ENCODE measurements at regions not wholly inside any gene's neighbourhood (a gene's known extent, or its start where the extent isn't known, plus 50 kb on each side); places are given as distances from the start of the nearest gene placed in this dataset.

DNA sequence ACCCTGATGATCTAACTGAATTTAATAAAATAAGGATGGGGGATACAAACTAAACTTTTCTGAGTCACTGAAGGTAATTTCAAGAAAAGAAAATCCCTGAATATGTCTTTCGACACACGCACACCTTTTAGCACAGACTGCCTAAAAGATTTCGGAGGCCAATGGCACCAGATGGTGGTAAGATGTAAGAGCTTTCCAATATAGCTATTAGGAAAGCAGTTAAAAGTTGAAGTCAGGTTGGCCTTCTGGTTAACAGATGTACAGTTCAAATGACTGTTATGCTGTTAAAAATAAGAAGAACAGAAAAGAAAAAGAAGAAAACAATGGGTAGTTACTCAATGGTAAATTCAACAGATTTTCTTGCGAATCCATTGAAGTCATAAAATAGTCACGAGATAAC, 80.7 kb upstream of the KRR1 start:
- Histone ChIP-seq H2AK9ac (replicated peaks; ENCODE audit: low read depth, low read length, poor library complexity) (no peak overlapping the region), H2BK5ac (ENCODE audit: low read depth, low read length, poor library complexity, severe bottlenecking) (no peak overlapping the region), H3K9me1 (ENCODE audit: insufficient read depth, low read length) (no peaks in the 10 kb centered on the region), H2AFZ (replicated peaks; ENCODE audit: low read length, poor library complexity) (no peak overlapping the region), H3K14ac (replicated peaks; ENCODE audit: low read depth, low read length) (no peak overlapping the region), H3K27ac (ENCODE audit: insufficient read depth, low read length) (no peak overlapping the region), H2AK5ac (ENCODE audit: low read depth, low read length) (no peak overlapping the region), H4K91ac (ENCODE audit: insufficient read depth, low read depth, low read length) (no peak overlapping the region), H3K79me1 (ENCODE audit: low read depth in 1 of 2, low read length in 2 of 2) (no peaks in the 10 kb centered on the region), H2BK120ac (ENCODE audit: low read depth, low read length) (no peak overlapping the region), H3K27me3 (ENCODE audit: control insufficient read depth, insufficient read depth, low read length) (no peaks in the 10 kb centered on the region), H3K4me2 (ENCODE audit: low read depth, low read length) (no peak overlapping the region), H3K4me1 (ENCODE audit: control insufficient read depth, insufficient read depth, low read length) (peaks cover 7% of the 10 kb centered on the region; the same call in 1 of the 2 replicates), H3K18ac (ENCODE audit: low read depth, low read length) (no peak overlapping the region), H3K23ac (ENCODE audit: low read depth, low read length) (no peak overlapping the region), H2BK15ac (ENCODE audit: low read depth, low read length) (no peak overlapping the region), H3K9me3 (ENCODE audit: control insufficient read depth, insufficient read depth, low read length) (peaks cover 2% of the 10 kb centered on the region; the same call in 1 of the 2 replicates), H3K4ac (ENCODE audit: low read depth, low read length) (no peak overlapping the region), H4K8ac (ENCODE audit: low read depth in 2 of 2, low read length in 2 of 2) (no peak overlapping the region), H3K36me3 (ENCODE audit: control insufficient read depth, insufficient read depth, low read length) (no peaks in the 10 kb centered on the region), H3K56ac (ENCODE audit: extremely low read depth, insufficient read depth, low read length) (no peak overlapping the region), H4K5ac (ENCODE audit: low read depth, low read length) (no peak overlapping the region), H3K4me3 (ENCODE audit: insufficient read depth, low read depth, low read length) (no peak overlapping the region), H4K20me1 (ENCODE audit: insufficient read depth, low read length) (no peaks in the 10 kb centered on the region), H2BK20ac (ENCODE audit: low read depth, low read length) (no peak overlapping the region), H3K9ac (ENCODE audit: low read depth, low read length) (no peak overlapping the region)
- ChIA-PET CTCF (no interaction called here), POLR2A (ENCODE audit: unreplicated experiment) (no interaction called here)
- 100% methylated on average over 1 of the region's 5 CpGs; no CpG with 5 or more reads in 1 of the 2 experiments for WGBS, 2 experiments (ENCODE audit: extremely low coverage in 2 of 2, insufficient read length in 1 of 2)
- no peak for TF ChIP-seq SMC3 (IDR thresholded peaks at IDR 0.05; ENCODE audit: low read depth, low read length)
- no peak for TF ChIP-seq POLR2A (IDR thresholded peaks at IDR 0.05; ENCODE audit: low read depth, low read length)
- TF ChIP-seq, protein P1, sequence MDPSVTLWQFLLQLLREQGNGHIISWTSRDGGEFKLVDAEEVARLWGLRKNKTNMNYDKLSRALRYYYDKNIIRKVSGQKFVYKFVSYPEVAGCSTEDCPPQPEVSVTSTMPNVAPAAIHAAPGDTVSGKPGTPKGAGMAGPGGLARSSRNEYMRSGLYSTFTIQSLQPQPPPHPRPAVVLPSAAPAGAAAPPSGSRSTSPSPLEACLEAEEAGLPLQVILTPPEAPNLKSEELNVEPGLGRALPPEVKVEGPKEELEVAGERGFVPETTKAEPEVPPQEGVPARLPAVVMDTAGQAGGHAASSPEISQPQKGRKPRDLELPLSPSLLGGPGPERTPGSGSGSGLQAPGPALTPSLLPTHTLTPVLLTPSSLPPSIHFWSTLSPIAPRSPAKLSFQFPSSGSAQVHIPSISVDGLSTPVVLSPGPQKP (IDR thresholded peaks at IDR 0.05; ENCODE audit: borderline replicate concordance, low read depth, low read length), result no peak
- TF ChIP-seq CEBPB (IDR thresholded peaks at IDR 0.05; ENCODE audit: low read depth, low read length), result no peak
- no peak for TF ChIP-seq MAZ (IDR thresholded peaks at IDR 0.05; ENCODE audit: borderline replicate concordance, low read depth, low read length)
- no peak for TF ChIP-seq NFE2L2 (IDR thresholded peaks at IDR 0.05; ENCODE audit: low read depth, low read length)
- TF ChIP-seq, protein P2, sequence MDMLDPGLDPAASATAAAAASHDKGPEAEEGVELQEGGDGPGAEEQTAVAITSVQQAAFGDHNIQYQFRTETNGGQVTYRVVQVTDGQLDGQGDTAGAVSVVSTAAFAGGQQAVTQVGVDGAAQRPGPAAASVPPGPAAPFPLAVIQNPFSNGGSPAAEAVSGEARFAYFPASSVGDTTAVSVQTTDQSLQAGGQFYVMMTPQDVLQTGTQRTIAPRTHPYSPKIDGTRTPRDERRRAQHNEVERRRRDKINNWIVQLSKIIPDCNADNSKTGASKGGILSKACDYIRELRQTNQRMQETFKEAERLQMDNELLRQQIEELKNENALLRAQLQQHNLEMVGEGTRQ (IDR thresholded peaks at IDR 0.05; ENCODE audit: low read depth, low read length), result no peak
- no peak for TF ChIP-seq BHLHE40 (IDR thresholded peaks at IDR 0.05; ENCODE audit: low read depth, low read length)
- TF ChIP-seq, protein P3, sequence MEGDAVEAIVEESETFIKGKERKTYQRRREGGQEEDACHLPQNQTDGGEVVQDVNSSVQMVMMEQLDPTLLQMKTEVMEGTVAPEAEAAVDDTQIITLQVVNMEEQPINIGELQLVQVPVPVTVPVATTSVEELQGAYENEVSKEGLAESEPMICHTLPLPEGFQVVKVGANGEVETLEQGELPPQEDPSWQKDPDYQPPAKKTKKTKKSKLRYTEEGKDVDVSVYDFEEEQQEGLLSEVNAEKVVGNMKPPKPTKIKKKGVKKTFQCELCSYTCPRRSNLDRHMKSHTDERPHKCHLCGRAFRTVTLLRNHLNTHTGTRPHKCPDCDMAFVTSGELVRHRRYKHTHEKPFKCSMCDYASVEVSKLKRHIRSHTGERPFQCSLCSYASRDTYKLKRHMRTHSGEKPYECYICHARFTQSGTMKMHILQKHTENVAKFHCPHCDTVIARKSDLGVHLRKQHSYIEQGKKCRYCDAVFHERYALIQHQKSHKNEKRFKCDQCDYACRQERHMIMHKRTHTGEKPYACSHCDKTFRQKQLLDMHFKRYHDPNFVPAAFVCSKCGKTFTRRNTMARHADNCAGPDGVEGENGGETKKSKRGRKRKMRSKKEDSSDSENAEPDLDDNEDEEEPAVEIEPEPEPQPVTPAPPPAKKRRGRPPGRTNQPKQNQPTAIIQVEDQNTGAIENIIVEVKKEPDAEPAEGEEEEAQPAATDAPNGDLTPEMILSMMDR (conservative IDR thresholded peaks at IDR 0.05; ENCODE audit: low read depth, low read length), result no peak
- no peak for TF ChIP-seq RFX5 (IDR thresholded peaks at IDR 0.05; ENCODE audit: low read depth, low read length)
- TF ChIP-seq RCOR1 (IDR thresholded peaks at IDR 0.05; ENCODE audit: insufficient replicate concordance, low read length), result no peak
- no peak for TF ChIP-seq MAFK (IDR thresholded peaks at IDR 0.05; ENCODE audit: low read depth, low read length)
- TF ChIP-seq MXI1 (IDR thresholded peaks at IDR 0.05; ENCODE audit: borderline replicate concordance, low read depth, low read length), result no peak
- TF ChIP-seq CHD1 (IDR thresholded peaks at IDR 0.05; ENCODE audit: low read depth, low read length), result no peak
- no peak for TF ChIP-seq FOS (IDR thresholded peaks at IDR 0.05; ENCODE audit: low read depth, low read length)
- no peak for TF ChIP-seq RAD21 (IDR thresholded peaks at IDR 0.05; ENCODE audit: low read length)
- ATAC-seq (ENCODE audit: low read depth), result no peak
- in situ Hi-C loops (cut with MboI; ENCODE audit: low sequenced_read_pairs) (no loop called here), dilution Hi-C loops (cut with HindIII; ENCODE audit: low sequenced_read_pairs, unreplicated experiment) (no loop called here), intact Hi-C loops (cut with micrococcal nuclease) (no loop called here)
- DNase-seq, result no peak
- BruUV-seq (replicated peaks), result no TSS peak
